Mesothelial cell of epicardium (in vitro differentiated cells): ENCODE measurements at regions not wholly inside any gene's neighbourhood (a gene's known extent, or its start where the extent isn't known, plus 50 kb on each side); places are given as distances from the start of the nearest gene placed in this dataset.

Experiments
- DNase-seq, 2 experiments: peaks; one replicate each; pipeline ENCODE4 v3.0.0; 2021; ENCODE audit warnings: low spot score in 2 of 2; ENCODE audit not compliant: unreplicated experiment in 2 of 2
- H3K27ac Mint-ChIP-seq: 2 replicates; pipeline ENCODE4 v1.8.0; 2021; ENCODE audit warnings: mixed read lengths
- H3K27me3 Mint-ChIP-seq: 2 replicates; pipeline ENCODE4 v1.8.0; 2021; ENCODE audit warnings: low read depth, mixed read lengths
- H3K36me3 Mint-ChIP-seq: 2 replicates; pipeline ENCODE4 v1.8.0; 2021; ENCODE audit warnings: mixed read lengths
- H3K4me1 Mint-ChIP-seq: 2 replicates; pipeline ENCODE4 v1.8.0; 2021; ENCODE audit warnings: mixed read lengths
- H3K4me3 Mint-ChIP-seq: 2 replicates; pipeline ENCODE4 v1.8.0; 2021; ENCODE audit warnings: mild to moderate bottlenecking, moderate library complexity, mixed read lengths
- H3K9me3 Mint-ChIP-seq: 2 replicates; pipeline ENCODE4 v1.8.0; 2021; ENCODE audit warnings: mixed read lengths
- CTCF ChIP-seq: fragments of 200-600 bp; sonication (generic); IDR thresholded peaks from one replicate; pipeline ENCODE4 v1.5.0; 2021; ENCODE audit warnings: antibody characterized with exemption; ENCODE audit not compliant: unreplicated experiment

GRCh38 chr1:106637566-106637965, 418.9 kb upstream of the PRMT6 start:
- no peaks in the 10 kb centered on the region for H3K36me3 Mint-ChIP-seq
- DNase-seq: no peak
- H3K9me3 Mint-ChIP-seq: no peaks in the 10 kb centered on the region
- no peak overlapping the region for H3K4me3 Mint-ChIP-seq
- no peak for TF ChIP-seq CTCF
- H3K27ac Mint-ChIP-seq: no peak overlapping the region
- H3K27me3 Mint-ChIP-seq: peaks cover 5% of the 10 kb centered on the region
- H3K4me1 Mint-ChIP-seq: no peaks in the 10 kb centered on the region

GRCh38 chr1:106646261-106646784, 410.2 kb upstream of the PRMT6 start:
- Mint-ChIP-seq H3K27me3 (no peaks in the 10 kb centered on the region), H3K9me3 (peaks cover 4% of the 10 kb centered on the region), H3K27ac (no peak overlapping the region), H3K36me3 (no peaks in the 10 kb centered on the region), H3K4me1 (no peaks in the 10 kb centered on the region), H3K4me3 (no peak overlapping the region)
- DNase-seq: no peak
- no peak for TF ChIP-seq CTCF

- H3K36me3 Mint-ChIP-seq: no peaks in the 10 kb centered on the region
- H3K4me1 Mint-ChIP-seq: no peaks in the 10 kb centered on the region
- no peak overlapping the region for H3K4me3 Mint-ChIP-seq
- H3K9me3 Mint-ChIP-seq: peaks cover 4% of the 10 kb centered on the region
- no peak for TF ChIP-seq CTCF
- DNase-seq: no peak
- no peaks in the 10 kb centered on the region for H3K27me3 Mint-ChIP-seq
- H3K27ac Mint-ChIP-seq: no peak overlapping the region
Observed at GRCh38 chr1:106646816-106647215, 409.7 kb upstream of the PRMT6 start.

GRCh38 chr1:106651028-106651762, 405.3 kb upstream of the PRMT6 start:
- Mint-ChIP-seq H3K27me3 (no peaks in the 10 kb centered on the region), H3K9me3 (peaks cover 7% of the 10 kb centered on the region), H3K36me3 (no peaks in the 10 kb centered on the region), H3K4me3 (no peak overlapping the region), H3K4me1 (no peaks in the 10 kb centered on the region), H3K27ac (no peak overlapping the region)
- no peak for DNase-seq
- TF ChIP-seq CTCF: no peak

- no peak for TF ChIP-seq CTCF
- no peaks in the 10 kb centered on the region for H3K4me1 Mint-ChIP-seq
- no peaks in the 10 kb centered on the region for H3K27me3 Mint-ChIP-seq
- DNase-seq: no peak
- H3K4me3 Mint-ChIP-seq: no peak overlapping the region
- no peak overlapping the region for H3K27ac Mint-ChIP-seq
- H3K36me3 Mint-ChIP-seq: no peaks in the 10 kb centered on the region
- H3K9me3 Mint-ChIP-seq: peaks cover 26% of the 10 kb centered on the region
Observed at GRCh38 chr1:106659490-106660244, 396.8 kb upstream of the PRMT6 start.
